IMR-90 (cell line): ENCODE measurements at regions not wholly inside any gene's neighbourhood (a gene's known extent, or its start where the extent isn't known, plus 50 kb on each side); places are given as distances from the start of the nearest gene placed in this dataset.

ENCODE experiments used
- ATAC-seq: fragments of 200-7000 bp; cut with Tn5 transposase; 2 replicates; pipeline ENCODE4 v1.9.1; 2020; ENCODE audit warnings: low read depth, mild to moderate bottlenecking, moderate library complexity
- BruUV-seq: library from RNA; stranded (reverse); fragments of 400-500 nt; replicated peaks from 2 replicates; lab custom pipeline; 2021; lab: Mats Ljungman, UMichigan
- CTCF ChIA-PET: fragments of 300-600 bp; formaldehyde crosslinking; extraction: SDS; loops from one replicate; lab custom pipeline; 2021; ENCODE audit warnings: antibody characterized with exemption; lab: Yijun Ruan, JAX
- POLR2A ChIA-PET: fragments of 300-600 bp; sonication (Branson Sonifier 250); formaldehyde crosslinking; loops from one replicate; lab custom pipeline; 2022; ENCODE audit warnings: antibody characterized with exemption; ENCODE audit not compliant: unreplicated experiment; lab: Charles Lee
- DNase-seq: peaks from one replicate; pipeline ENCODE4 v3.0.0; 2013
- H2AFZ ChIP-seq: replicated peaks from 2 replicates; pipeline ENCODE3; 2013; ENCODE audit warnings: low read length, mild to moderate bottlenecking; ENCODE audit not compliant: poor library complexity
- H2AK5ac ChIP-seq: 2 replicates; pipeline ENCODE4 v1.6.1; 2013; ENCODE audit warnings: low read depth, low read length, inconsistent platforms
- H2AK9ac ChIP-seq: replicated peaks from 2 replicates; pipeline ENCODE3; 2013; ENCODE audit warnings: mild to moderate bottlenecking, low read depth, low read length, moderate library complexity; ENCODE audit not compliant: poor library complexity
- H2BK120ac ChIP-seq: 2 replicates; pipeline ENCODE4 v1.6.1; 2013; ENCODE audit warnings: low read depth, low read length, inconsistent platforms
- H2BK15ac ChIP-seq: 3 replicates; pipeline ENCODE4 v1.6.1; 2013; ENCODE audit warnings: low read depth, low read length, inconsistent platforms
- H2BK20ac ChIP-seq: 2 replicates; pipeline ENCODE4 v1.6.1; 2013; ENCODE audit warnings: low read depth, mild to moderate bottlenecking, inconsistent platforms, low read length, moderate library complexity
- H2BK5ac ChIP-seq: 2 replicates; pipeline ENCODE4 v1.6.1; 2013; ENCODE audit warnings: mild to moderate bottlenecking, low read depth, low read length, inconsistent platforms; ENCODE audit not compliant: poor library complexity, severe bottlenecking
- H3K14ac ChIP-seq: replicated peaks from 2 replicates; pipeline ENCODE4 v1.6.1; 2013; ENCODE audit warnings: low read depth, low read length, inconsistent platforms
- H3K18ac ChIP-seq: 2 replicates; pipeline ENCODE4 v1.6.1; 2013; ENCODE audit warnings: low read depth, low read length, control low read depth
- H3K23ac ChIP-seq: 2 replicates; pipeline ENCODE4 v1.6.1; 2013; ENCODE audit warnings: low read depth, low read length, inconsistent platforms
- H3K27ac ChIP-seq: 2 replicates; pipeline ENCODE4 v1.5.1; 2013; ENCODE audit warnings: mild to moderate bottlenecking, control low read depth, low read length; ENCODE audit not compliant: insufficient read depth
- H3K27me3 ChIP-seq: 2 replicates; pipeline ENCODE4 v1.6.1; 2013; ENCODE audit warnings: low read length; ENCODE audit not compliant: control insufficient read depth, insufficient read depth
- H3K36me3 ChIP-seq: 2 replicates; pipeline ENCODE4 v1.6.1; 2013; ENCODE audit warnings: low read length, mixed read lengths; ENCODE audit not compliant: control insufficient read depth, insufficient read depth
- H3K4ac ChIP-seq: 2 replicates; pipeline ENCODE4 v1.6.1; 2013; ENCODE audit warnings: low read depth, low read length, inconsistent platforms
- H3K4me1 ChIP-seq: 2 replicates; pipeline ENCODE4 v1.6.1; 2013; ENCODE audit warnings: low read length, mixed read lengths; ENCODE audit not compliant: control insufficient read depth, insufficient read depth
- H3K4me2 ChIP-seq: 2 replicates; pipeline ENCODE4 v1.6.1; 2013; ENCODE audit warnings: low read depth, mild to moderate bottlenecking, control low read depth, low read length, moderate library complexity
- H3K4me3 ChIP-seq: 2 replicates; pipeline ENCODE4 v1.5.1; 2013; ENCODE audit warnings: low read depth, mild to moderate bottlenecking, control low read depth, low read length, moderate library complexity; ENCODE audit not compliant: insufficient read depth
- H3K56ac ChIP-seq: 2 replicates; pipeline ENCODE4 v1.6.1; 2013; ENCODE audit warnings: low read length, inconsistent platforms; ENCODE audit not compliant: insufficient read depth; ENCODE audit errors: extremely low read depth
- H3K79me1 ChIP-seq, 2 experiments: 2 replicates each; pipeline ENCODE4 v1.6.1; 2013; ENCODE audit warnings: low read length in 2 of 2, inconsistent platforms in 1 of 2, low read depth in 1 of 2
- H3K9ac ChIP-seq: 2 replicates; pipeline ENCODE4 v1.6.1; 2013; ENCODE audit warnings: low read depth, low read length, control low read depth
- H3K9me1 ChIP-seq: 2 replicates; pipeline ENCODE4 v1.6.1; 2013; ENCODE audit warnings: low read length, inconsistent platforms; ENCODE audit not compliant: insufficient read depth
- H3K9me3 ChIP-seq: 2 replicates; pipeline ENCODE4 v1.6.1; 2013; ENCODE audit warnings: low read length; ENCODE audit not compliant: control insufficient read depth, insufficient read depth
- H4K20me1 ChIP-seq: 2 replicates; pipeline ENCODE4 v1.6.1; 2013; ENCODE audit warnings: low read length, inconsistent platforms; ENCODE audit not compliant: insufficient read depth
- H4K5ac ChIP-seq: 2 replicates; pipeline ENCODE4 v1.6.1; 2013; ENCODE audit warnings: mild to moderate bottlenecking, low read depth, low read length, control low read depth
- H4K8ac ChIP-seq, 2 experiments: 2 replicates each; pipeline ENCODE4 v1.6.1; 2013; ENCODE audit warnings: low read depth in 2 of 2, low read length in 2 of 2, control low read depth in 1 of 2, inconsistent platforms in 1 of 2
- H4K91ac ChIP-seq: 2 replicates; pipeline ENCODE4 v1.6.1; 2013; ENCODE audit warnings: low read depth, low read length, inconsistent platforms; ENCODE audit not compliant: insufficient read depth
- BHLHE40 ChIP-seq: fragments of 150-350 bp; IDR thresholded peaks from 2 replicates; pipeline ENCODE4 v1.6.1; 2016; ENCODE audit warnings: mild to moderate bottlenecking, low read depth, low read length
- CHD1 ChIP-seq: IDR thresholded peaks from 2 replicates; pipeline ENCODE4 v1.6.1; 2012; ENCODE audit warnings: low read depth, low read length, improper control_type of control experiment
- CTCF ChIP-seq: conservative IDR thresholded peaks from 2 replicates; pipeline ENCODE4 v1.5.1; 2012; ENCODE audit warnings: mild to moderate bottlenecking, low read depth, low read length, improper control_type of control experiment
- FOS ChIP-seq: fragments of 150-350 bp; IDR thresholded peaks from 2 replicates; pipeline ENCODE4 v1.6.1; 2016; ENCODE audit warnings: low read depth, low read length
- MAFK ChIP-seq: IDR thresholded peaks from 2 replicates; pipeline ENCODE4 v1.6.1; 2012; ENCODE audit warnings: low read depth, low read length, improper control_type of control experiment
- MXI1 ChIP-seq: IDR thresholded peaks from 2 replicates; pipeline ENCODE4 v1.6.1; 2012; ENCODE audit warnings: low read depth, mild to moderate bottlenecking, low read length, moderate library complexity, borderline replicate concordance
- NFE2L2 ChIP-seq: fragments of 150-350 bp; IDR thresholded peaks from 2 replicates; pipeline ENCODE4 v1.6.1; 2016; ENCODE audit warnings: low read depth, mild to moderate bottlenecking, low read length
- RAD21 ChIP-seq: IDR thresholded peaks from 2 replicates; pipeline ENCODE4 v1.6.1; 2012; ENCODE audit warnings: low read length, improper control_type of control experiment
- RCOR1 ChIP-seq: IDR thresholded peaks from 2 replicates; pipeline ENCODE4 v1.6.1; 2012; ENCODE audit warnings: mild to moderate bottlenecking, low read length, improper control_type of control experiment; ENCODE audit not compliant: insufficient replicate concordance
- USF2 ChIP-seq: fragments of 150-350 bp; IDR thresholded peaks from 2 replicates; pipeline ENCODE4 v1.6.1; 2017; ENCODE audit warnings: mild to moderate bottlenecking, antibody characterized with exemption, low read length, low read depth
- WGBS, 2 experiments: methylation state at CpG; one replicate each; pipeline versions ENCODE4 v1.1.5 to v1.1.7; 2013; ENCODE audit warnings: missing lambda C conversion rate in 2 of 2; ENCODE audit not compliant: insufficient read length in 1 of 2; ENCODE audit errors: extremely low coverage in 2 of 2; 5-methylcytosine and 5-hydroxymethylcytosine counted together
- dilution Hi-C: fragments of 300-500 bp; cut with HindIII; formaldehyde crosslinking; loops from one replicate; pipeline ENCODE4 v1.14.3; 2018; ENCODE audit warnings: low sequenced_read_pairs; ENCODE audit not compliant: unreplicated experiment
- in situ Hi-C: fragments of 300-500 bp; cut with MboI; formaldehyde crosslinking; loops from 3 replicates; pipeline ENCODE4 v1.14.3; 2019; ENCODE audit warnings: low sequenced_read_pairs, inconsistent platforms, mixed read lengths
- intact Hi-C: fragments of 100-400 bp; cut with micrococcal nuclease; formaldehyde crosslinking; loops from 2 replicates; pipeline ENCODE4 v1.10.0; 2022

- no peak overlapping the region for H2BK5ac ChIP-seq
- no peak overlapping the region for H4K91ac ChIP-seq
- no peaks in the 10 kb centered on the region for H3K36me3 ChIP-seq
- no peak overlapping the region for H3K18ac ChIP-seq
- no peak overlapping the region for H4K5ac ChIP-seq
- H3K4me3 ChIP-seq: no peak overlapping the region
- CTCF ChIA-PET: no interaction called here
- intact Hi-C loops (no loop called here), in situ Hi-C loops (no loop called here), dilution Hi-C loops (no loop called here)
- 0 out of 2 replicates have a peak, but pooled peaks cover 1% of the 10 kb centered on the region for H3K9me3 ChIP-seq
- no peaks in the 10 kb centered on the region for H3K4me1 ChIP-seq
- H3K79me1 ChIP-seq: peaks cover 4 to 11% of the 10 kb centered on the region in 2 experiments; a peak in 3 of 4 replicates
- no peak overlapping the region for H3K27ac ChIP-seq
- no peak overlapping the region for H3K23ac ChIP-seq
- no peak overlapping the region for H2AK5ac ChIP-seq
- H2BK120ac ChIP-seq: no peak overlapping the region
- H4K20me1 ChIP-seq: no peaks in the 10 kb centered on the region; the same call in 1 of the 2 replicates
- no peak for TF ChIP-seq USF2
- no peak for TF ChIP-seq CTCF
- no peak for TF ChIP-seq RCOR1
- TF ChIP-seq BHLHE40: no peak
- no peak for TF ChIP-seq RAD21
- TF ChIP-seq NFE2L2: no peak
- no peak for TF ChIP-seq MAFK
- TF ChIP-seq FOS: no peak
- no peak for TF ChIP-seq CHD1
- no peak for TF ChIP-seq MXI1
- WGBS, 2 experiments: no CpG with 5 or more reads among the region's 4 CpGs
- H3K9ac ChIP-seq: no peak overlapping the region
- H3K56ac ChIP-seq: no peak overlapping the region
- no peak overlapping the region for H2AK9ac ChIP-seq
- no TSS peak for BruUV-seq
- no peak overlapping the region for H4K8ac ChIP-seq
- no peak for DNase-seq
- no peak for ATAC-seq
- no peak overlapping the region for H3K4me2 ChIP-seq
- no peak overlapping the region for H3K14ac ChIP-seq
- no peaks in the 10 kb centered on the region for H3K9me1 ChIP-seq
- H2AFZ ChIP-seq: no peak overlapping the region
- H2BK20ac ChIP-seq: no peak overlapping the region
- H3K4ac ChIP-seq: no peak overlapping the region
- H2BK15ac ChIP-seq: no peak overlapping the region
- POLR2A ChIA-PET: no interaction called here
- H3K27me3 ChIP-seq: no peaks in the 10 kb centered on the region
Measured at GRCh38 chr11:16547879-16548278, 190.6 kb upstream of the C11orf58 start.
